Uterus (tissue), 3 donors: ENCODE measurements at regions not wholly inside any gene's neighbourhood (a gene's known extent, or its start where the extent isn't known, plus 50 kb on each side); places are given as distances from the start of the nearest gene placed in this dataset.

Experiments used
- DNase-seq, 2 donors: peaks; one replicate each; pipeline ENCODE4 v3.0.0-alpha.2; 2019 to 2020
- H3K27ac ChIP-seq, 2 donors: fragments of 200-600 bp; sonication (generic); 1 replicate in 1 of 2; 2 replicates in 1 of 2; pipeline ENCODE4 v1.5.1; 2016 to 2018
- H3K27me3 ChIP-seq, 2 donors: fragments of 200-600 bp; sonication (generic); one replicate each; pipeline ENCODE4 v1.5.1; 2018 to 2019; ENCODE audit warnings: control low read depth in 1 of 2
- H3K36me3 ChIP-seq, 2 donors: fragments of 200-600 bp; sonication (generic); one replicate each; pipeline ENCODE4 v1.5.1; 2019; ENCODE audit warnings: control low read depth in 1 of 2
- H3K4me1 ChIP-seq, 2 donors: fragments of 200-600 bp; sonication (generic); one replicate each; pipeline ENCODE4 v1.5.1; 2018 to 2019; ENCODE audit warnings: control low read depth in 1 of 2
- H3K4me3 ChIP-seq, 2 donors: fragments of 200-600 bp; sonication (generic); 1 replicate in 1 of 2; 2 replicates in 1 of 2; pipeline ENCODE4 v1.5.1; 2018 to 2019; ENCODE audit warnings: mild to moderate bottlenecking in 1 of 2
- H3K9me3 ChIP-seq, 2 donors: fragments of 200-600 bp; sonication (generic); one replicate each; pipeline ENCODE4 v1.5.1; 2019; ENCODE audit warnings: control low read depth in 1 of 2
- CTCF ChIP-seq, 4 experiments: fragments of 200-600 bp in 2 of 4; fragments of 450-650 bp in 2 of 4; sonication (generic) in 2 of 4; IDR thresholded peaks; one replicate each; pipeline ENCODE4 v1.5.1; 2016 to 2019; ENCODE audit warnings: antibody characterized with exemption in 4 of 4, mild to moderate bottlenecking in 2 of 4, moderate library complexity in 1 of 4
- POLR2A ChIP-seq, 2 donors: fragments of 450-650 bp; IDR thresholded peaks; one replicate each; pipeline ENCODE4 v1.6.1; 2016; ENCODE audit warnings: antibody characterized with exemption in 2 of 2, mild to moderate bottlenecking in 1 of 2, moderate library complexity in 1 of 2
- intact Hi-C: fragments of 100-400 bp; cut with DNase I; formaldehyde crosslinking; loops from one replicate; pipeline ENCODE4 v1.15.1; 2023; ENCODE audit warnings: low total_unique reads
- donor health status: DM: yes; HTN: yes; CAD: no.

- Histone ChIP-seq H3K4me1 (no peaks in the 10 kb centered on the region), H3K27me3 (no peaks in the 10 kb centered on the region), H3K9me3 (no peaks in the 10 kb centered on the region), H3K4me3 (no peak overlapping the region), H3K36me3 (no peaks in the 10 kb centered on the region), H3K27ac (no peak overlapping the region)
- intact Hi-C loops = no loop called here
- TF ChIP-seq CTCF (IDR thresholded peaks at IDR 0.05) = no peak
- TF ChIP-seq POLR2A (IDR thresholded peaks at IDR 0.05) = no peak
- DNase-seq = no peak
Observed at GRCh38 chr19:33941133-33941532, 144.5 kb downstream of the KCTD15 start.

GRCh38 chr19:33946535-33947264, 150.0 kb downstream of the KCTD15 start:
- TF ChIP-seq CTCF (IDR thresholded peaks at IDR 0.05) (no peak), POLR2A (IDR thresholded peaks at IDR 0.05) (no peak)
- Histone ChIP-seq H3K4me3 (no peak overlapping the region), H3K27me3 (no peaks in the 10 kb centered on the region), H3K9me3 (no peaks in the 10 kb centered on the region), H3K36me3 (no peaks in the 10 kb centered on the region), H3K27ac (no peak overlapping the region), H3K4me1 (no peaks in the 10 kb centered on the region)
- intact Hi-C loops = no loop called here
- DNase-seq = no peak

GRCh38 chr19:33947265-33947964, 150.7 kb downstream of the KCTD15 start:
- intact Hi-C loops = no loop called here
- DNase-seq = no peak
- H3K4me1 ChIP-seq = no peaks in the 10 kb centered on the region
- H3K36me3 ChIP-seq = no peaks in the 10 kb centered on the region
- TF ChIP-seq POLR2A (IDR thresholded peaks at IDR 0.05) = no peak
- H3K9me3 ChIP-seq = no peaks in the 10 kb centered on the region
- H3K4me3 ChIP-seq = no peak overlapping the region
- no peak overlapping the region for H3K27ac ChIP-seq
- no peaks in the 10 kb centered on the region for H3K27me3 ChIP-seq

- no peak overlapping the region for H3K27ac ChIP-seq
- no peak for DNase-seq
- intact Hi-C loops = no loop called here
- TF ChIP-seq CTCF (IDR thresholded peaks at IDR 0.05) (no peak), POLR2A (IDR thresholded peaks at IDR 0.05) (no peak)
- H3K4me1 ChIP-seq = no peaks in the 10 kb centered on the region
- no peaks in the 10 kb centered on the region for H3K36me3 ChIP-seq
- H3K9me3 ChIP-seq = no peaks in the 10 kb centered on the region
- H3K4me3 ChIP-seq = no peak overlapping the region
- no peaks in the 10 kb centered on the region for H3K27me3 ChIP-seq
Observed at GRCh38 chr19:33948651-33949335, 152.1 kb downstream of the KCTD15 start.

GRCh38 chr19:33950091-33950750, 153.6 kb downstream of the KCTD15 start:
- Histone ChIP-seq H3K9me3 (no peaks in the 10 kb centered on the region), H3K4me3 (no peak overlapping the region), H3K36me3 (no peaks in the 10 kb centered on the region), H3K4me1 (no peaks in the 10 kb centered on the region), H3K27ac (no peak overlapping the region), H3K27me3 (no peaks in the 10 kb centered on the region)
- intact Hi-C loops = no loop called here
- no peak for TF ChIP-seq CTCF (IDR thresholded peaks at IDR 0.05)
- no peak for TF ChIP-seq POLR2A (IDR thresholded peaks at IDR 0.05)
- no peak for DNase-seq
